ENCODE measurements at regions not wholly inside any gene's neighbourhood (a gene's known extent, or its start where the extent isn't known, plus 50 kb on each side); places are given as distances from the start of the nearest gene placed in this dataset.

DNA sequence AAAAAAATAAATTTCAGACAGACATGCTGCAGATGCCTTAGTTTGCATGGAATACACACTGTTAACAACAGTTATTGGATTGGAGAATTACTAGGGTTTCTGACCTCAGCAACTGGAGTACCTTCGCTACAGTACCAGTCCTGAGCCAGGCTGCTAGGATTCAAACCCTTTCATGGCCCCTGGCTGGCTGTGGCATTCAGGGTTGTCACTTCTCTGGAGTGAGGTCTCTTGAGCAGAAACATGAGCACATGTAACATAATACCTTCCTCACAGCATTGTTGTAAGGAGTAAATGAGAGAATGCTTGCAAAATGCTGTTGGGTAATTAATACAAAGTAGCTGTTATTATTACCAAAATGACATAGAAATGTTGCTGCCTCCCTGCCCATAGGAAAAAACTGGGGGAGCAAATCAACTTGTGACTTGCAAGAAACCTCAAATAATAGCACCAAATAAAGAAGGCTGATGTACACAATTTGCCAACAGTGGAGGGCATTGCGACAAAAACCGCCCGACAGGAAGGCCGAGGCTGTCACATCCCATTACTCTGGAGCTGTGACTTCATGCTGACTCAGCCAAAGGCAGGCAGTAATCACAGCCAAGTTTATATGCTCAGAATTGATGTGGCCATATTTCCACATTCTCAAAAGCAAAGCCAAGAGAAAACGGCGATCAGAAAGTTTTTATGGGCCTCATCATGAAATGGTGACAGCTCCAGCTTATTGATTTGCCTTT is 100.4 kb downstream of the RFC3 start:
- DNase-seq, result no peak
- no peak overlapping the region for H3K4me2 ChIP-seq (ENCODE audit: insufficient read depth, low read length)

DNA sequence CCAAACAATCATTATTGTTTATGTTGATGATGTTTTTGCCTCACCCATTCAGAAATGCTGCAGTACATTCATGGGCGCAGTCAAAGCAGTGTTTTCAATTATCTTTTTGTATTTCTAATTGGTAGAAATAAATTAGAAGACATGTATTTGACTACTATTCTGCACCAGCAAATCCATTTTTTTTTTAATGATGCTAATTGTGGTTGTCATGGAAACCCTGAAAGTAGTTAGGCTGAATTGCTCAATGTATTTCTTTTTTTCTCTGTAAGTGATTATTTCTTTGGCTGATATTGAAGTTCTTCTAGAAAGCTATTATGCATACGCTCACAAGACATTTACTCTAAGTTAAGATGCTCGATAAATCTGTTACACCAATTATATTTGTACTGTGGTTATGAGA is 101.2 kb downstream of the RFC3 start:
- Histone ChIP-seq H4K20me1 (ENCODE audit: insufficient read depth, low read length) (no peaks in the 10 kb centered on the region), H3K27ac (ENCODE audit: low read length) (no peak overlapping the region), H3K4me3 (ENCODE audit: low read depth in 1 of 2, low read length in 2 of 2) (no peak overlapping the region), H3K9me3 (ENCODE audit: insufficient read depth, low read length, severe bottlenecking) (no peaks in the 10 kb centered on the region), H2AFZ (ENCODE audit: low read depth, low read length) (no peak overlapping the region), H3K27me3 (ENCODE audit: insufficient read depth, low read length, poor library complexity) (no peaks in the 10 kb centered on the region), H3K36me3 (ENCODE audit: insufficient read depth, low read length) (no peaks in the 10 kb centered on the region), H3K9ac (ENCODE audit: low read depth, low read length) (no peak overlapping the region), H3K4me1 (ENCODE audit: insufficient read depth, low read length) (no peaks in the 10 kb centered on the region), H3K4me2 (ENCODE audit: insufficient read depth, low read length) (no peak overlapping the region), H3K79me2 (ENCODE audit: insufficient read depth, low read length) (no peaks in the 10 kb centered on the region)
- ATAC-seq (ENCODE audit: insufficient read depth, low read depth) (no peak), DNase-seq (no peak)
- TF ChIP-seq EZH2 (IDR thresholded peaks at IDR 0.05; ENCODE audit: borderline replicate concordance, low read depth, low read length, severe bottlenecking), result no peak
- TF ChIP-seq, protein P1, sequence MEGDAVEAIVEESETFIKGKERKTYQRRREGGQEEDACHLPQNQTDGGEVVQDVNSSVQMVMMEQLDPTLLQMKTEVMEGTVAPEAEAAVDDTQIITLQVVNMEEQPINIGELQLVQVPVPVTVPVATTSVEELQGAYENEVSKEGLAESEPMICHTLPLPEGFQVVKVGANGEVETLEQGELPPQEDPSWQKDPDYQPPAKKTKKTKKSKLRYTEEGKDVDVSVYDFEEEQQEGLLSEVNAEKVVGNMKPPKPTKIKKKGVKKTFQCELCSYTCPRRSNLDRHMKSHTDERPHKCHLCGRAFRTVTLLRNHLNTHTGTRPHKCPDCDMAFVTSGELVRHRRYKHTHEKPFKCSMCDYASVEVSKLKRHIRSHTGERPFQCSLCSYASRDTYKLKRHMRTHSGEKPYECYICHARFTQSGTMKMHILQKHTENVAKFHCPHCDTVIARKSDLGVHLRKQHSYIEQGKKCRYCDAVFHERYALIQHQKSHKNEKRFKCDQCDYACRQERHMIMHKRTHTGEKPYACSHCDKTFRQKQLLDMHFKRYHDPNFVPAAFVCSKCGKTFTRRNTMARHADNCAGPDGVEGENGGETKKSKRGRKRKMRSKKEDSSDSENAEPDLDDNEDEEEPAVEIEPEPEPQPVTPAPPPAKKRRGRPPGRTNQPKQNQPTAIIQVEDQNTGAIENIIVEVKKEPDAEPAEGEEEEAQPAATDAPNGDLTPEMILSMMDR (IDR thresholded peaks at IDR 0.05; ENCODE audit: borderline replicate concordance, extremely low read depth, low read length, poor library complexity, severe bottlenecking), result no peak

More for the DNA sequence above, 100.4 kb downstream of the RFC3 start:
- Histone ChIP-seq H4K20me1 (ENCODE audit: insufficient read depth, low read length) (no peaks in the 10 kb centered on the region), H3K4me1 (ENCODE audit: insufficient read depth, low read length) (no peaks in the 10 kb centered on the region), H3K9me3 (ENCODE audit: insufficient read depth, low read length, severe bottlenecking) (no peaks in the 10 kb centered on the region), H2AFZ (ENCODE audit: low read depth, low read length) (no peak overlapping the region), H3K27ac (ENCODE audit: low read length) (no peak overlapping the region), H3K36me3 (ENCODE audit: insufficient read depth, low read length) (no peaks in the 10 kb centered on the region), H3K4me3 (ENCODE audit: low read depth in 1 of 2, low read length in 2 of 2) (no peak overlapping the region), H3K27me3 (ENCODE audit: insufficient read depth, low read length, poor library complexity) (no peaks in the 10 kb centered on the region), H3K79me2 (ENCODE audit: insufficient read depth, low read length) (no peaks in the 10 kb centered on the region), H3K9ac (ENCODE audit: low read depth, low read length) (no peak overlapping the region)
- no peak for ATAC-seq (ENCODE audit: insufficient read depth, low read depth)
- no peak for TF ChIP-seq EZH2 (IDR thresholded peaks at IDR 0.05; ENCODE audit: borderline replicate concordance, low read depth, low read length, severe bottlenecking)
- TF ChIP-seq, protein P1 (IDR thresholded peaks at IDR 0.05; ENCODE audit: borderline replicate concordance, extremely low read depth, low read length, poor library complexity, severe bottlenecking), result no peak

DNA sequence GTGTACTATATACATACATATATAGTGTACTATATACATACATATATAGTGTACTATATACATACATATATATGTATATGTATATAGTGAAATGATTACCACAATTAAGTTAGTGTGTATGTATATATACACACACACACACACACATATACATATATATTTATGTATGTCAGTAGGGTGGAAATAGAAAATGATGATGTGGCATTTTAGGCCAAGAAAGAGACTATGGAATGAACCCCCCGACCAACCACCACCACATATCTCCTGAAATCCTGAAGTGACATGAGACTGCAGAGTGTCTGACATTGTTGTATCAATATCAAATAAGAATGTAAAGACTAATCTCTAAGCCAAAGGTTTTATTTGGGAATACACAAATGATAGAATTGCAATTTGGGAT is 107.6 kb downstream of the RFC3 start:
- ATAC-seq (ENCODE audit: insufficient read depth, low read depth), result no peak
- no peak overlapping the region for H3K4me3 ChIP-seq (ENCODE audit: low read depth in 1 of 2, low read length in 2 of 2)
- no peaks in the 10 kb centered on the region for H3K4me1 ChIP-seq (ENCODE audit: insufficient read depth, low read length)
- no peak overlapping the region for H2AFZ ChIP-seq (ENCODE audit: low read depth, low read length)
- no peak for DNase-seq
- TF ChIP-seq, protein P1 (IDR thresholded peaks at IDR 0.05; ENCODE audit: borderline replicate concordance, extremely low read depth, low read length, poor library complexity, severe bottlenecking), result no peak
- no peak for TF ChIP-seq EZH2 (IDR thresholded peaks at IDR 0.05; ENCODE audit: borderline replicate concordance, low read depth, low read length, severe bottlenecking)
- H3K9me3 ChIP-seq (ENCODE audit: insufficient read depth, low read length, severe bottlenecking), result no peaks in the 10 kb centered on the region
- no peak overlapping the region for H3K27ac ChIP-seq (ENCODE audit: low read length)
- no peaks in the 10 kb centered on the region for H3K27me3 ChIP-seq (ENCODE audit: insufficient read depth, low read length, poor library complexity)
- H3K79me2 ChIP-seq (ENCODE audit: insufficient read depth, low read length), result no peaks in the 10 kb centered on the region
- no peaks in the 10 kb centered on the region for H3K36me3 ChIP-seq (ENCODE audit: insufficient read depth, low read length)
- no peak overlapping the region for H3K4me2 ChIP-seq (ENCODE audit: insufficient read depth, low read length)
- H3K9ac ChIP-seq (ENCODE audit: low read depth, low read length), result no peak overlapping the region
- no peaks in the 10 kb centered on the region for H4K20me1 ChIP-seq (ENCODE audit: insufficient read depth, low read length)

Data from DND-41 (cell line).